KBM-7 (cell line): ENCODE measurements at regions not wholly inside any gene's neighbourhood (a gene's known extent, or its start where the extent isn't known, plus 50 kb on each side); places are given as distances from the start of the nearest gene placed in this dataset.

Experiments used
- DNase-seq: peaks from one replicate; pipeline ENCODE4 v3.0.0-alpha.2; 2015
- in situ Hi-C: fragments of 300-500 bp; cut with MboI; formaldehyde crosslinking; loops from 2 replicates; pipeline ENCODE4 v1.14.3; 2020; ENCODE audit warnings: low sequenced_read_pairs, low pct_unique_long_range_greater_than_20kb, mixed read lengths

DNA sequence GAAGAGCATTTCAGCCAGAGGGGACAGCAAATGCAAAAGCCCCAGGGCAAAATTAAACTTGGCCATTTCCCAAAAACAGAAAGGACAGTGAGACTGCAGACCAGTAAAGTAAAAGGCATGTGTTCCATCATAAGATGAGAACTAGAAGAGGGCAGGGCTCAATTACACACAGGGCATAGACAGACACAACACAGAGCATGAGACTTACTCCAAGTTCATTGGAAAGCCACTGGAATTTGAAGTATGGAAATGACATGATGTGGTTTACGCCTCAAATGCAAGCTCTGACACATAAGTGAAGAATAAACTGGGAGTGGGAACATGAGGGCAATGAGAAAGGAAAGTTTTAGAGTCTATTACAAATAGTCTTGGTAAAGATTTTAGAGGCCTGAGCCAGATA, 446.6 kb upstream of the GRIA1 start:
- no peak for DNase-seq
- in situ Hi-C loops, result no loop called here

DNA sequence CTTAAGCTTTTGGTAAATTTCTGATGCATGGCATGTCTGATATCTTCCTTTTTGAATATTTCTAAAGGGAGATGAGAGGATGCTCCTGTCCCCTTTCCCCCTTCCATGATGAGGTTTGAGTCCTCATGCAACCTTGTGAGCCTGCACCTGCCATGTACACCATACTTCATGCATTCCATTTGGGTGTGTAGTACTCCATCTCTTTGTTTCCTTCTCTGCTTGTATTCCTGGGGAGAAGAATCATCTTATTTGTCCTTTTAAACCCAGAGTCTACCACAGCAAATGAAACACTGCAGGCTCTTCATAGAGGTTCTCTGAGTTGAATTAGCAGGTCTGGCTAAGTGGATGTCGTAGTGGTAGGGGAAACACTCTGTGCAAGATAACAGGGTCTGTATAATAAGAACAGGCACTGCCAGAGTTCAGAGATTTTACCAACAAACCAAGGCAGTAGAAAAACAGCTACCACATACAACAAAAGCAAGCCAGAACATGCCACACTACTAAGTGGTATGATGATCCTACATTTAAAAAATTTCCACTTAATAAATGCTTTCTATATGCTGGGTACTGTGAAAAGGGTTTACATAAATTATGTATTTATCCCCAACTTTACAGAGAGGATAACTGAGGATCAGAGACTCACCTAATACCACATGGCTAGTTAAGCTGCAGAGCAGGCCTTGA, 439.8 kb upstream of the GRIA1 start:
- in situ Hi-C loops, result no loop called here
- DNase-seq, result no peak

DNA sequence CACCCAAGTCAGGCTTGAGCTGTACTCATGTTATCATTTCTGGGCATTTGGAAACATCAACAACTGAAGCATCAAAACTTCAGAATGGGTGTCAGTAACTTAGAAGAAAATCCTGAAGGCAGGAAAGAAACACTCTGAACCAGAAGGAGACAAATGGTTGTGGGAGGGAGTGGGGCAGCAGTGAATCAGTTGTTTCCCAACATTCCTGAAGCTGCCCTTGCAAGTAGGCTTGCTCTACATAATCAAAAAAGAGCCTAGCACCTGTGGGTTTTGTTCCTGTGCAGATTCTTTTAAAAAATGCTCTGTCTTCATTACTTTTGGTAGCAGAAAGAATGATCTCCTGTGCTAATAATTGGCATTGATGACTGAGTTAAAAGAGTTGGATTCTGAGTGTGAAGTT, 424.2 kb upstream of the GRIA1 start:
- in situ Hi-C loops, result no loop called here
- DNase-seq, result no peak

- DNase-seq, result no peak
- in situ Hi-C loops, result no loop called here
Observed at GRCh38 chr5:153067869-153068268, 422.6 kb upstream of the GRIA1 start.

GRCh38 chr5:153079396-153079795, 411.1 kb upstream of the GRIA1 start:
- DNase-seq, result no peak
- in situ Hi-C loops, result no loop called here

DNA sequence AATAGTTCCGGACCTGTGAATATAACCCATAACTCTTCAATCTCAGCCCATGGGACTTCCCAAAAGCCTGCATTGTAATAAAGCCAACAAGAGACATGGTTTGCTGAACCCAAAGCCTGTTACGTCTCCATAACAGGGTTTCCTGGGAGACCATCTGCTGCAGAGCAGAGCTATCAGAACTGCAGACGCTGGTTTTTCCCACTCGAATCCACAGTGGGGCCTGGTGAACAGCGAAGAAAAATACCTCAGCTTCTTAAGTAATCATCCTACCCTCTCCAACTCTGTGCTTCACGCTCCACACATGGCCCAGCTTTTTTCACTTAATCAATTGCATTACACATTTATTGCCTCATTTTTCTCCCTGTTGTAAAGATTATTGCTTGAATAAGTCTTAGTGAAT, 409.5 kb upstream of the GRIA1 start:
- in situ Hi-C loops, result no loop called here
- DNase-seq, result no peak

- DNase-seq, result no peak
- in situ Hi-C loops, result no loop called here
Observed at GRCh38 chr5:153081385-153081784, 409.1 kb upstream of the GRIA1 start.

DNA sequence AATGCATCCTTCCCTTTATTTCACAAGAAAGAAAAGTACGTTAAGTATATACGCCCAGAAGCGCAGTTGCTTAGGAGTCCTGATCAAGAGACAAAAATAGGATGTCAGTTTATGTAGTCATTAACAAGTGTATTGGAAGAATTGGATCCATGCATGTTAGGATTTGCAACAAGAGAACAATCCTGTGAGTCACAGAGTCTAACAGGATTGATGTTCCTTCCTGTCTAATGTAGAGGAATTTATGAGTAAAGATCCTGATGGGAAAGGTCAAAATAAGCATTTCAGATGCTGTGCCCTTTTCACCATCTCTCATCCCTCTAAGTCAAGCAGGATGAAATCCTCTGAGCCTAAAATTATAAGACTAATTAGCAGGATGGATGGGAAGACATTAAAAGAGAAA, 406.0 kb upstream of the GRIA1 start:
- in situ Hi-C loops, result no loop called here
- no peak for DNase-seq

DNA sequence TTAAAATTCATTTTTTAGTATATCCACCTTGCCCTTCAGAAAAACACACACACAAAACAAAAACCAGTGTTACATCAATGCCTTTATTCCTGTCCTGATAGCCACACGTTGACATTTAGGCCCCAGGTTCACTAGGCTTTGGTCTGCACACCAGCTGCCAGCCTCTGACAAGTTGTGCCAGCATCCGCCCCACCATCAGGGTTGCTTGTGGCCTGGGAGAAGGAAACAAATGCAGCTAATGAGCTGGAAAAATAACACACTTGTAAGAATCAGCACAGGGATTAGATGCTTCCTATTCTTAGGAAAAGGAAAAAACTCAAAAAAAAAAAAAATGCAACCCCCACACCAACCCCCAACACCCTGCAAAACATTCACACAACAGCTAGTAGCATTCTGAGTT, 404.0 kb upstream of the GRIA1 start:
- DNase-seq, result no peak
- in situ Hi-C loops, result no loop called here

DNA sequence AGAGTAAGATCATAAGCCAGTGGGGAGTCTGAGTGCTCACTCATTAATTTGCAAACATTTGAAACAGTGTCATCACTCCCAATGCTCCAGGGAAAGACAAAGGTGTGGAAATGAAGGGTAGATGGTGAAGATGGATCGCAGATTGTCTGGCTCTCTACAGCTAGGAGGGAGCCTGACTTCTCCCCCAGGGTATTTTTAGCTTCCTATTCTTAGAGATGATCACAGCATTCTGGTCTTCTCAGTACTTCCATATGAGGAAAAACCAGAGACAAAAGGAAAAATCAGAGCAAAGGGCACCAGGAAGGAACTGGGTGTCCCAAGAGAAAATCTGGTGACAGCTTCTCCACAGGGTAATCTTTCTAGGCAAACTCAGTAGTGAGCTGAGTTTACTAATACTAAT, 401.9 kb upstream of the GRIA1 start:
- in situ Hi-C loops, result no loop called here

DNA sequence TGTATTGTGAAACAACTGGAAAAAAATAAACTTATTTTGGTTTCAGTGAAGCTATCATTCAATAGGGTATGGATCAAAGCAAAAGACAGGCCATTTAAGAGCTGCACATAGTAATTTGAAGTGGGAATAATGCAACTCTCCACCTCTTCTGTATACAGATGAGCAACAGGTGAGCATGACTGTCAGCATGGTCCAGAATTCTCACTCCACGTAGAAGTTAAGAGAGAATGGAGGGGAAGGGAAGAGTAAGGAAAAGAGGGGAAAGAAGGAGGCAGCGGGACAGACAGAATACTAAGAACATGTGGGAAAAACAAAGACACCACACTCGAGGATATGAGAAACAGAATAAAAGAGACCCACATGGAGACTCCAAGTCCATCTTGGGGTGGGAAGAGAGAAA, 396.1 kb upstream of the GRIA1 start:
- DNase-seq, result no peak

More for the DNA sequence above, 401.9 kb upstream of the GRIA1 start:
- no peak for DNase-seq

GRCh38 chr5:153096381-153096780, 394.1 kb upstream of the GRIA1 start:
- in situ Hi-C loops, result no loop called here
- no peak for DNase-seq

More for the DNA sequence above, 396.1 kb upstream of the GRIA1 start:
- in situ Hi-C loops, result no loop called here

DNA sequence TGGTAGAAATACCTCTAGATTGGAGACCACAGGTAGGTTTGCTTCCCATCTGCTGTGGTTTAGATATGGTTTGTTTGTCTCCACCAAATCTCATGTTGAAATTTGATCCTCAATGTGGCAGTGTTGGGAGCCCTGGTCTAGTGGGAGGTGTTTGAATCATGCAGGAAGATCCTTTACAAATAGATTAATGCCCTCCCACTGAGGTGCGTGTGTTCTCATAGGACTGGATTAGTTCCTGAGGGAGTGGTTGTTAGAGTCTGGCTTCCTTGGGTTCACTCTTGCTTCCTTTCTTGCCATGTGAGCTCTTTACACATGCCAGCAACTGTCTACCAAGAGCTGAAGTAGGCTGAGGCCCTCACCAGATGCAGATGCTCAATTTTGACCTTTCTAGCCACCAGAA, 391.1 kb upstream of the GRIA1 start:
- no peak for DNase-seq
- in situ Hi-C loops, result no loop called here

GRCh38 chr5:153101235-153102180, 389.0 kb upstream of the GRIA1 start:
- in situ Hi-C loops, result no loop called here
- no peak for DNase-seq

GRCh38 chr5:153116916-153117315, 373.6 kb upstream of the GRIA1 start:
- in situ Hi-C loops, result no loop called here
- DNase-seq, result no peak

- in situ Hi-C loops, result no loop called here
- DNase-seq, result no peak
Observed at GRCh38 chr5:153118018-153118417, 372.5 kb upstream of the GRIA1 start.

DNA sequence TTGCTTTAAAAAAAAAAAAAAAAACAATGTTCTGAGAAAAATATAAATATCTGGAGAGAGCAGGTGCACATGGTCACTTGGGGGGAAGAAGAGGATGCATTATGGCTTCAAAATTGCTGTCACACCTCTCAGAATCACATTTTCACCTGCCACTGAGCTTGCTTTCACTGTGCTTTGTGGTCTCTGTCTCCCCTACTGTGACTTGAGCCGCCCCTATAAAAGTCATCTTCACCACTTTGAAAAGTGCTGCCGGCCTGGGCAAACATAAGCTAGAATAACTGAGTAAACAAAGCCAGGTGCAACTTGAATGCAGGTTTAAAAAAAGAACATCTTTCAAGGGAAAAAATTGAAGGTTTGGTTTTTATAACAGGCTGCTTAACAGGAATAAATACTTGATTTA, 368.1 kb upstream of the GRIA1 start:
- no peak for DNase-seq

GRCh38 chr5:153130296-153130695, 360.2 kb upstream of the GRIA1 start:
- in situ Hi-C loops, result no loop called here
- DNase-seq, result no peak

More for the DNA sequence above, 368.1 kb upstream of the GRIA1 start:
- in situ Hi-C loops, result no loop called here

GRCh38 chr5:153135411-153135810, 355.1 kb upstream of the GRIA1 start:
- DNase-seq, result no peak
- in situ Hi-C loops, result no loop called here

GRCh38 chr5:153136910-153137614, 353.4 kb upstream of the GRIA1 start:
- no peak for DNase-seq
- in situ Hi-C loops, result no loop called here
